Breast epithelium (tissue), 4 donors: ENCODE measurements at regions not wholly inside any gene's neighbourhood (a gene's known extent, or its start where the extent isn't known, plus 50 kb on each side); places are given as distances from the start of the nearest gene placed in this dataset.

Experiments used
- DNase-seq, 2 donors: peaks; one replicate each; pipeline ENCODE4 v3.0.0-alpha.2; 2019; ENCODE audit warnings: low spot score in 2 of 2
- H3K27ac ChIP-seq, 2 donors: fragments of 200-600 bp; sonication (generic) in 1 of 2; one replicate each; pipeline ENCODE4 v1.5.1; 2016 to 2019; ENCODE audit warnings: mild to moderate bottlenecking in 1 of 2
- H3K27me3 ChIP-seq, 2 donors: fragments of 200-600 bp; sonication (generic) in 1 of 2; one replicate each; pipeline versions ENCODE4 v1.5.1 to v1.6.0; 2017 to 2019; ENCODE audit warnings: control low read depth in 1 of 2, mild to moderate bottlenecking in 1 of 2
- H3K36me3 ChIP-seq: fragments of 200-600 bp; one replicate; pipeline ENCODE4 v1.5.1; 2019
- H3K4me1 ChIP-seq, 2 donors: fragments of 200-600 bp; sonication (generic); one replicate each; pipeline ENCODE4 v1.5.1; 2016 to 2019; ENCODE audit warnings: control low read depth in 1 of 2
- H3K4me3 ChIP-seq, 3 donors: fragments of 200-600 bp; sonication (generic); 1 replicate in 2 of 3; 2 replicates in 1 of 3; pipeline ENCODE4 v1.5.1; 2016 to 2019; ENCODE audit warnings: mild to moderate bottlenecking in 3 of 3, moderate library complexity in 2 of 3
- H3K9me3 ChIP-seq, 2 donors: fragments of 200-600 bp; sonication (generic) in 1 of 2; one replicate each; pipeline ENCODE4 v1.5.1; 2016 to 2019; ENCODE audit warnings: control low read depth in 1 of 2
- CTCF ChIP-seq, 3 donors: fragments of 450-650 bp; IDR thresholded peaks; one replicate each; pipeline ENCODE4 v1.5.1; 2016 to 2017; ENCODE audit warnings: antibody characterized with exemption in 3 of 3, mild to moderate bottlenecking in 3 of 3, moderate library complexity in 3 of 3
- POLR2A ChIP-seq: fragments of 450-650 bp; IDR thresholded peaks from one replicate; pipeline ENCODE4 v1.6.1; 2016; ENCODE audit warnings: antibody characterized with exemption, mild to moderate bottlenecking, moderate library complexity
- POLR2AphosphoS5 ChIP-seq, 3 donors: sonication (generic); formaldehyde crosslinking; IDR thresholded peaks; one replicate each; pipeline ENCODE4 v1.6.1; 2017; ENCODE audit warnings: antibody characterized with exemption in 3 of 3
- intact Hi-C: fragments of 100-400 bp; cut with DNase I; formaldehyde crosslinking; loops from one replicate; pipeline ENCODE4 v1.15.1; 2023; ENCODE audit warnings: low total_unique reads

GRCh38 chr6:133817460-133818047 lies 71.4 kb upstream of the TCF21 start:
- no peak for DNase-seq
- no peaks in the 10 kb centered on the region for H3K27me3 ChIP-seq
- intact Hi-C loops, result no loop called here
- no peak overlapping the region for H3K27ac ChIP-seq
- H3K36me3 ChIP-seq, result no peaks in the 10 kb centered on the region
- no peak for TF ChIP-seq POLR2A
- TF ChIP-seq CTCF (IDR thresholded peaks at IDR 0.05), result no peak
- TF ChIP-seq POLR2AphosphoS5 (IDR thresholded peaks at IDR 0.05), result no peak
- no peak overlapping the region for H3K4me3 ChIP-seq
- H3K4me1 ChIP-seq, result no peaks in the 10 kb centered on the region
- H3K9me3 ChIP-seq, result no peaks in the 10 kb centered on the region

DNA sequence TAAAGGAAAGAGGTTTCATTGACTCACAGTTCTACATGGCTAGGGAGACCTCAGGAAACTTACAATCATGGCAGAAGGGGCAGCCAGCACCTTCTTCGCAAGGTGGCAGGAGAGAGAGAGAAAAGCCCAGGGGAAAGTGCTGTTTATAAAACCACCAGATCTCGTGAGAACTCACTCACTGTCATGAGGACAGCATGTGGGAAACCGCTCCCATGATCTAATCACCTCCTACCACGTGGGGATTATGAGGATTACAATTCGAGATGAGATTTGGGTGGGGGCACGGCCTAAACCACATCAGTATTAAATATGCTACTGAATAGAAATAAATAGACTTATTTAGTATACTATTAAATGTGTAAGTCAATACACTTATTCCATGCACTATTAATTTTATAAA lies 70.6 kb upstream of the TCF21 start:
- Histone ChIP-seq H3K36me3 (no peaks in the 10 kb centered on the region), H3K27me3 (no peaks in the 10 kb centered on the region), H3K4me1 (no peaks in the 10 kb centered on the region), H3K4me3 (no peak overlapping the region), H3K27ac (no peak overlapping the region), H3K9me3 (no peaks in the 10 kb centered on the region)
- no peak for DNase-seq
- intact Hi-C loops, result no loop called here
- no peak for TF ChIP-seq POLR2AphosphoS5 (IDR thresholded peaks at IDR 0.05)
- no peak for TF ChIP-seq CTCF (IDR thresholded peaks at IDR 0.05)
- TF ChIP-seq POLR2A, result no peak

DNA sequence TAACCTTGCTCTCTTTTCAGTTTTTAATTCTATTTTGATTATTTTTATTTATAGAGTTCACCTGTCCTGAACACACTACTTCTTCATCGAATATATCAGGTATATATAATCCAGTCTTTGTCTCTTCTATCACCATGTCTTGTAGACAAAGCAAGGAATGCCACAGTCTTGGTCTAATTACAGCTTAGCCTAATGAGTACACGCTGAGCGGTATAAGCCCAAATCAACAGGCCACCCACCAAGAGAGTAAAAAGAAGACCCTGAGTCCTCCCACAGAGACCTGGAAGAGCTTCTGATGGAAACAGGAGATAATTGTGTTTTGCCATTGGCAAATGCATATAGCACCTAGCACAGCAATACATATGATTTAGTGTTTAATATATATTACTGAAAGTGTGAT lies 68.7 kb upstream of the TCF21 start:
- Histone ChIP-seq H3K27me3 (no peaks in the 10 kb centered on the region), H3K4me1 (no peaks in the 10 kb centered on the region), H3K4me3 (no peak overlapping the region), H3K27ac (no peak overlapping the region), H3K36me3 (no peaks in the 10 kb centered on the region), H3K9me3 (no peaks in the 10 kb centered on the region)
- intact Hi-C loops, result no loop called here
- TF ChIP-seq CTCF (IDR thresholded peaks at IDR 0.05) (no peak), POLR2A (no peak), POLR2AphosphoS5 (IDR thresholded peaks at IDR 0.05) (no peak)
- DNase-seq, result no peak

GRCh38 chr6:133827766-133828165 lies 61.1 kb upstream of the TCF21 start:
- intact Hi-C loops, result no loop called here
- Histone ChIP-seq H3K27ac (no peak overlapping the region), H3K4me1 (no peaks in the 10 kb centered on the region), H3K27me3 (no peaks in the 10 kb centered on the region), H3K9me3 (no peaks in the 10 kb centered on the region), H3K36me3 (no peaks in the 10 kb centered on the region), H3K4me3 (no peak overlapping the region)
- TF ChIP-seq CTCF (IDR thresholded peaks at IDR 0.05) (no peak), POLR2A (no peak), POLR2AphosphoS5 (IDR thresholded peaks at IDR 0.05) (no peak)
- no peak for DNase-seq

- intact Hi-C loops, result no loop called here
- no peak for DNase-seq
Observed at GRCh38 chr6:133833949-133834359, 55.0 kb upstream of the TCF21 start.

More at GRCh38 chr6:133833949-133834359, 55.0 kb upstream of the TCF21 start:
- H3K9me3 ChIP-seq, result no peaks in the 10 kb centered on the region
- TF ChIP-seq POLR2AphosphoS5 (IDR thresholded peaks at IDR 0.05), result no peak
- no peak for TF ChIP-seq POLR2A
- TF ChIP-seq CTCF (IDR thresholded peaks at IDR 0.05), result no peak
- no peaks in the 10 kb centered on the region for H3K36me3 ChIP-seq
- no peak overlapping the region for H3K4me3 ChIP-seq
- no peaks in the 10 kb centered on the region for H3K4me1 ChIP-seq
- no peak overlapping the region for H3K27ac ChIP-seq
- H3K27me3 ChIP-seq, result no peaks in the 10 kb centered on the region
